ENCODE measurements at regions not wholly inside any gene's neighbourhood (a gene's known extent, or its start where the extent isn't known, plus 50 kb on each side); places are given as distances from the start of the nearest gene placed in this dataset.

- H3K27ac ChIP-seq (ENCODE audit: extremely low read depth, low read depth, low read length): no peak overlapping the region
- H3K36me3 ChIP-seq (ENCODE audit: control insufficient read depth in 2 of 2, insufficient read depth in 1 of 2, low read length in 2 of 2): no peaks in the 10 kb centered on the region
- H3K4me1 ChIP-seq (ENCODE audit: control insufficient read depth, insufficient read depth, low read length): no peaks in the 10 kb centered on the region
- H3K4me3 ChIP-seq (ENCODE audit: low read depth, low read length): no peak overlapping the region
- no peak for TF ChIP-seq ZNF677 (tag by site-specific recombination; IDR thresholded peaks at IDR 0.05)
- TF ChIP-seq ZSCAN4 (tag by site-specific recombination; IDR thresholded peaks at IDR 0.05): no peak
- TF ChIP-seq HOXC10 (CRISPR knock-in tag; IDR thresholded peaks at IDR 0.05): no peak
- TF ChIP-seq YY2 (tag by site-specific recombination; IDR thresholded peaks at IDR 0.05): no peak
- TF ChIP-seq ZNF548 (tag by site-specific recombination; IDR thresholded peaks at IDR 0.05): no peak
- no peak for TF ChIP-seq ZNF23 (tag by site-specific recombination; IDR thresholded peaks at IDR 0.05; ENCODE audit: borderline replicate concordance)
- TF ChIP-seq ZNF585B (tag by site-specific recombination; IDR thresholded peaks at IDR 0.05): no peak
- TF ChIP-seq TRIM28 (IDR thresholded peaks at IDR 0.05; ENCODE audit: borderline replicate concordance, low read length): no peak
- TF ChIP-seq ZNF785 (tag by site-specific recombination; IDR thresholded peaks at IDR 0.05): no peak
- TF ChIP-seq ZBTB7A (tag by site-specific recombination; IDR thresholded peaks at IDR 0.05; ENCODE audit: low read depth): no peak
- TF ChIP-seq ZBTB44 (tag by site-specific recombination; IDR thresholded peaks at IDR 0.05): no peak
- no peak for TF ChIP-seq ZNF37A (tag by site-specific recombination; IDR thresholded peaks at IDR 0.05)
- TF ChIP-seq MEIS1 (CRISPR knock-in tag; IDR thresholded peaks at IDR 0.05; ENCODE audit: borderline replicate concordance): no peak
- TF ChIP-seq ZFP69B (tag by site-specific recombination; IDR thresholded peaks at IDR 0.05): no peak
- no peak for TF ChIP-seq ZNF140 (tag by site-specific recombination; IDR thresholded peaks at IDR 0.05)
- no peak for TF ChIP-seq ZNF501 (tag by site-specific recombination; IDR thresholded peaks at IDR 0.05)
- no peak for TF ChIP-seq SETDB1 (IDR thresholded peaks at IDR 0.05; ENCODE audit: insufficient read length, low read length)
- H3K9me3 ChIP-seq (ENCODE audit: control insufficient read depth, insufficient read depth, low read depth, low read length): no peaks in the 10 kb centered on the region
- CTCF ChIA-PET: no interaction called here
- POLR2A ChIA-PET: no interaction called here
Observed at GRCh38 chr4:115664285-115664684, 550.9 kb upstream of the NDST4 start.

GRCh38 chr4:115660465-115660864 lies 547.0 kb upstream of the NDST4 start:
- POLR2A ChIA-PET: no interaction called here
- H3K4me3 ChIP-seq (ENCODE audit: low read depth, low read length): no peak overlapping the region
- CTCF ChIA-PET: no interaction called here
- H3K4me1 ChIP-seq (ENCODE audit: control insufficient read depth, insufficient read depth, low read length): no peaks in the 10 kb centered on the region
- H3K36me3 ChIP-seq (ENCODE audit: control insufficient read depth in 2 of 2, insufficient read depth in 1 of 2, low read length in 2 of 2): no peaks in the 10 kb centered on the region
- no peaks in the 10 kb centered on the region for H3K9me3 ChIP-seq (ENCODE audit: control insufficient read depth, insufficient read depth, low read depth, low read length)
- TF ChIP-seq YY2 (tag by site-specific recombination; IDR thresholded peaks at IDR 0.05): no peak
- TF ChIP-seq GLIS2 (tag by site-specific recombination; IDR thresholded peaks at IDR 0.05): no peak
- no peak for TF ChIP-seq ZNF843 (tag by site-specific recombination; IDR thresholded peaks at IDR 0.05)
- TF ChIP-seq ZNF202 (tag by site-specific recombination; IDR thresholded peaks at IDR 0.05; ENCODE audit: borderline replicate concordance): no peak
- TF ChIP-seq TCF7L2 (IDR thresholded peaks at IDR 0.05; ENCODE audit: borderline replicate concordance, low read depth, low read length): 0 out of 2 replicates have a peak, but pooled peaks have one; percentile 9
- H3K27ac ChIP-seq (ENCODE audit: extremely low read depth, low read depth, low read length): no peak overlapping the region

GRCh38 chr4:115657991-115658650 lies 544.7 kb upstream of the NDST4 start:
- Histone ChIP-seq H3K4me1 (ENCODE audit: control insufficient read depth, insufficient read depth, low read length) (no peaks in the 10 kb centered on the region), H3K9me3 (ENCODE audit: control insufficient read depth, insufficient read depth, low read depth, low read length) (no peaks in the 10 kb centered on the region), H3K27ac (ENCODE audit: extremely low read depth, low read depth, low read length) (no peak overlapping the region), H3K36me3 (ENCODE audit: control insufficient read depth in 2 of 2, insufficient read depth in 1 of 2, low read length in 2 of 2) (no peaks in the 10 kb centered on the region), H3K4me3 (ENCODE audit: low read depth, low read length) (no peak overlapping the region)
- ChIA-PET POLR2A (no interaction called here), CTCF (no interaction called here)
- TF ChIP-seq OSR2 (tag by site-specific recombination; IDR thresholded peaks at IDR 0.05): no peak
- TF ChIP-seq KLF1 (tag by site-specific recombination; IDR thresholded peaks at IDR 0.05): no peak
- no peak for TF ChIP-seq ZNF501 (tag by site-specific recombination; IDR thresholded peaks at IDR 0.05)
